H1 (cell line): ENCODE measurements at regions not wholly inside any gene's neighbourhood (a gene's known extent, or its start where the extent isn't known, plus 50 kb on each side); places are given as distances from the start of the nearest gene placed in this dataset.

Experiments used
- ASH2L ChIP-seq: fragments of 200-600, 300-600 bp; sonication (generic); IDR thresholded peaks from one replicate; pipeline ENCODE4 v1.7.1; 2017; ENCODE audit warnings: low read length
- TF ChIP-seq, protein P1 (sequence below): IDR thresholded peaks from 2 replicates; pipeline ENCODE4 v1.6.1; 2011; ENCODE audit warnings: low read length, improper control_type of control experiment

DNA sequence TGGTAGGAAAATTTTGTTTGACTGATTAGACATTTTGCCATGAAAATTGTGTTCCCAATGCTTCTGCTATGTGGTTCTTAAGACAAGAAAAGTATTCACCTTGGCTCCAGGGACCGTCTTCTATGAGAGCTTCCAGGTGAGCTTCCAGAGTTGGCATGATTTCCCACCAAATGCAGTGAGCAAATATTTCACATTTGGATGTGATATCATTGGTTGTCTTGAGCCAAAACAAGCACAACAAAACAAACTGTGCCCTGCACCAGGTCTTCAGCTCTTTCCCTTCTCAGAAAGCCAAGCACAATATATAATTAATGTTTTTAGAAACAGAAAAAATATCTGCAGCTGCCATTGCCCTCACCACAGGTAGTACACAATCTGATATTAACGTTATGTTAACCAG lies 1009.0 kb downstream of the PLA2G4A start (continued):
- TF ChIP-seq, protein P1, sequence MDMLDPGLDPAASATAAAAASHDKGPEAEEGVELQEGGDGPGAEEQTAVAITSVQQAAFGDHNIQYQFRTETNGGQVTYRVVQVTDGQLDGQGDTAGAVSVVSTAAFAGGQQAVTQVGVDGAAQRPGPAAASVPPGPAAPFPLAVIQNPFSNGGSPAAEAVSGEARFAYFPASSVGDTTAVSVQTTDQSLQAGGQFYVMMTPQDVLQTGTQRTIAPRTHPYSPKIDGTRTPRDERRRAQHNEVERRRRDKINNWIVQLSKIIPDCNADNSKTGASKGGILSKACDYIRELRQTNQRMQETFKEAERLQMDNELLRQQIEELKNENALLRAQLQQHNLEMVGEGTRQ: no peak
- TF ChIP-seq ASH2L: no peak
